HG03139 (cell line): ENCODE measurements at regions not wholly inside any gene's neighbourhood (a gene's known extent, or its start where the extent isn't known, plus 50 kb on each side); places are given as distances from the start of the nearest gene placed in this dataset.

ENCODE experiments used
- ATAC-seq: cut with Tn5 transposase; IDR thresholded peaks from one replicate; pipeline ENCODE4 v1.9.1; 2021; ENCODE audit not compliant: unreplicated experiment

DNA sequence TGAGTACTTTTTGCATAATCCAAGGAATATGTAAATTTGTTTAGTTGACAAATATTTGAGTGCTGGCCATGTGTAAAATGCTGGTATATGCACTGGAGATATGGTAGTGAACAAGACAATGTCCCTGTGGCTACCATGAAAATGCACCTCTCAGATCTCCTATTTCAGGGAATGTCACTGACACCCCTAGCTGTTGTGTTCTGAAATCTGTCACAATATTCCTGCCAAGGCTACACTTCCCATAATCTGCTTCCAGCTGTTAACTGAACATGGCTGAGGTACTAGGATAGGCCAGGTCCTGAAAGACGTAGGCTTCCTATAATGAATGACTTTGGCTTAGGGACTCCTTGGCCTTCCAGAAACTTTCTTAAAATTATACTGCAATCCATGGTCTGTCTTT is 197.8 kb downstream of the ZNF648 start:
- ATAC-seq, result no peak

DNA sequence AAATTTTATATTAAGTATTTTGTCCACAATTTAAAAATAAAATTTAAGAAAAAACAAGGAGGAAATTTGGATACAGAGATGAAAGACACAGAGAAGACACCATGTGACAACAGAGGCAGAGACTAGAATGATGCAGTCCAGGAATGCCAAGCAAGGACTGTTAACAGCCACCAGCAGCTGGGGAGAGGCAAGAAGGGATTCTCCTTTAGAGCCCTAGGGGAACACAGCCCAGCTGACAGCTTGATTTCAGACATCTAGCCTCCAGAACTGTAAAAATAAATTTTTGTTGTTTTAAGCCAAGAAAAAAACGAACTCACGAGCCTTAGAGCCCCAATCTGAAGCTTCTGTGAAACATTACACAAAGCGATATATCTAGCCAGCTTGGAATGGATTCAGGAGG is 198.5 kb downstream of the ZNF648 start:
- ATAC-seq, result no peak

DNA sequence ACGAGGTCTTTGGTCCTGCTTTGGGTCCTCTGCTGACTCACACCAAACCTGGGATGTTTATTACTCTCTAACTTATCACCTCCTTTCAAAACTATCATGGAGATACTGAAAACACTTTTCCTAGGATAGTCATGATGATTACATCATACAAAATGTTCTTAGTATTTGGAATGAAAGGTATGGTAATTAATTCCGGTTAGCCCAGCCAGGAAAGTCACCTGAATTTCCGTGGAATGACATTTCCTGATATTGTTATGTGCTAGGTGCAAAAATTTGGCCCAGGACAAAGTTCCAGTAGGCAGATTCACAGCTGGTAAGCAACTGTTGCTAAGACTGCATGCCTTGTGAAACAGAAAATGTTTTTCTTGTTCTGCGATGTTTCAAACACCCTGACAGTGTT is 203.4 kb downstream of the ZNF648 start:
- ATAC-seq, result no peak
